Vagina (tissue), 2 donors: ENCODE measurements at regions not wholly inside any gene's neighbourhood (a gene's known extent, or its start where the extent isn't known, plus 50 kb on each side); places are given as distances from the start of the nearest gene placed in this dataset.

Experiments
- DNase-seq, 2 donors: peaks; one replicate each; pipeline ENCODE4 v3.0.0-alpha.2; 2017; ENCODE audit errors: extremely low spot score in 2 of 2
- H3K27ac ChIP-seq: fragments of 200-600 bp; sonication (generic); one replicate; pipeline ENCODE4 v1.5.1; 2019
- H3K27me3 ChIP-seq: fragments of 200-600 bp; sonication (generic); one replicate; pipeline ENCODE4 v1.5.1; 2019
- H3K36me3 ChIP-seq, 2 donors: fragments of 200-600 bp; sonication (generic); one replicate each; pipeline ENCODE4 v1.5.1; 2017 to 2019
- H3K4me1 ChIP-seq: fragments of 200-600 bp; sonication (generic); one replicate; pipeline ENCODE4 v1.5.1; 2019
- H3K4me3 ChIP-seq, 2 donors: fragments of 200-600 bp; sonication (generic); 1 replicate in 1 of 2; 2 replicates in 1 of 2; pipeline ENCODE4 v1.5.1; 2016 to 2019
- H3K9me3 ChIP-seq: fragments of 200-600 bp; sonication (generic); one replicate; pipeline ENCODE4 v1.5.1; 2019
- CTCF ChIP-seq, 3 experiments: fragments of 450-650 bp in 2 of 3; fragments of 200-600 bp in 1 of 3; sonication (generic) in 1 of 3; IDR thresholded peaks; one replicate each; pipeline ENCODE4 v1.5.1; 2017 to 2019; ENCODE audit warnings: antibody characterized with exemption in 3 of 3, mild to moderate bottlenecking in 2 of 3, moderate library complexity in 2 of 3
- POLR2A ChIP-seq, 2 donors: fragments of 450-650 bp; IDR thresholded peaks; one replicate each; pipeline ENCODE4 v1.6.1; 2017; ENCODE audit warnings: antibody characterized with exemption in 2 of 2, mild to moderate bottlenecking in 2 of 2, moderate library complexity in 2 of 2
- POLR2AphosphoS5 ChIP-seq, 2 donors: sonication (generic); formaldehyde crosslinking; IDR thresholded peaks; one replicate each; pipeline ENCODE4 v1.9.0; 2017; ENCODE audit warnings: antibody characterized with exemption in 2 of 2, mild to moderate bottlenecking in 2 of 2, low read depth in 1 of 2; ENCODE audit not compliant: insufficient read depth in 1 of 2
- intact Hi-C: fragments of 100-400 bp; cut with DNase I; formaldehyde crosslinking; loops from one replicate; pipeline ENCODE4 v1.15.1; 2023

- Histone ChIP-seq H3K4me1 (no peaks in the 10 kb centered on the region), H3K27me3 (no peaks in the 10 kb centered on the region), H3K9me3 (no peaks in the 10 kb centered on the region), H3K27ac (no peak overlapping the region), H3K4me3 (no peak overlapping the region), H3K36me3 (no peaks in the 10 kb centered on the region)
- TF ChIP-seq CTCF (IDR thresholded peaks at IDR 0.05) = no peak
- no peak for TF ChIP-seq POLR2AphosphoS5 (IDR thresholded peaks at IDR 0.05; ENCODE audit: insufficient read depth in 1 of 2, low read depth in 1 of 2)
- TF ChIP-seq POLR2A (IDR thresholded peaks at IDR 0.05) = no peak
- intact Hi-C loops = no loop called here
- no peak for DNase-seq
Measured at GRCh38 chr5:155773680-155774079, 553.3 kb upstream of the SGCD start.

- H3K4me1 ChIP-seq = no peaks in the 10 kb centered on the region
- no peaks in the 10 kb centered on the region for H3K27me3 ChIP-seq
- no peak overlapping the region for H3K27ac ChIP-seq
- TF ChIP-seq POLR2A (IDR thresholded peaks at IDR 0.05) (no peak), POLR2AphosphoS5 (IDR thresholded peaks at IDR 0.05; ENCODE audit: insufficient read depth in 1 of 2, low read depth in 1 of 2) (no peak), CTCF (IDR thresholded peaks at IDR 0.05) (no peak)
- no peak for DNase-seq
- no peaks in the 10 kb centered on the region for H3K9me3 ChIP-seq
- no peaks in the 10 kb centered on the region for H3K36me3 ChIP-seq
- H3K4me3 ChIP-seq = no peak overlapping the region
- intact Hi-C loops = no loop called here
Measured at GRCh38 chr5:155780260-155780659, 546.7 kb upstream of the SGCD start.

GRCh38 chr5:155783246-155783645, 543.7 kb upstream of the SGCD start:
- H3K9me3 ChIP-seq = no peaks in the 10 kb centered on the region
- no peaks in the 10 kb centered on the region for H3K36me3 ChIP-seq
- H3K27ac ChIP-seq = no peak overlapping the region
- TF ChIP-seq CTCF (IDR thresholded peaks at IDR 0.05) (no peak), POLR2A (IDR thresholded peaks at IDR 0.05) (no peak), POLR2AphosphoS5 (IDR thresholded peaks at IDR 0.05; ENCODE audit: insufficient read depth in 1 of 2, low read depth in 1 of 2) (no peak)
- no peaks in the 10 kb centered on the region for H3K4me1 ChIP-seq
- H3K27me3 ChIP-seq = no peaks in the 10 kb centered on the region
- intact Hi-C loops = no loop called here
- no peak for DNase-seq
- H3K4me3 ChIP-seq = no peak overlapping the region

- TF ChIP-seq CTCF (IDR thresholded peaks at IDR 0.05) (no peak), POLR2A (IDR thresholded peaks at IDR 0.05) (no peak), POLR2AphosphoS5 (IDR thresholded peaks at IDR 0.05; ENCODE audit: insufficient read depth in 1 of 2, low read depth in 1 of 2) (no peak)
- no peak overlapping the region for H3K4me3 ChIP-seq
- DNase-seq = no peak
- H3K9me3 ChIP-seq = no peaks in the 10 kb centered on the region
- intact Hi-C loops = no loop called here
- no peaks in the 10 kb centered on the region for H3K36me3 ChIP-seq
- H3K4me1 ChIP-seq = no peaks in the 10 kb centered on the region
- no peak overlapping the region for H3K27ac ChIP-seq
- H3K27me3 ChIP-seq = no peaks in the 10 kb centered on the region
Measured at GRCh38 chr5:155783791-155784190, 543.2 kb upstream of the SGCD start.

- no peak overlapping the region for H3K4me3 ChIP-seq
- no peaks in the 10 kb centered on the region for H3K27me3 ChIP-seq
- H3K4me1 ChIP-seq = no peaks in the 10 kb centered on the region
- H3K36me3 ChIP-seq = no peaks in the 10 kb centered on the region
- no peaks in the 10 kb centered on the region for H3K9me3 ChIP-seq
- intact Hi-C loops = no loop called here
- no peak for DNase-seq
- H3K27ac ChIP-seq = no peak overlapping the region
- TF ChIP-seq POLR2AphosphoS5 (IDR thresholded peaks at IDR 0.05; ENCODE audit: insufficient read depth in 1 of 2, low read depth in 1 of 2) (no peak), POLR2A (IDR thresholded peaks at IDR 0.05) (no peak), CTCF (IDR thresholded peaks at IDR 0.05) (no peak)
Measured at GRCh38 chr5:155786108-155786507, 540.9 kb upstream of the SGCD start.
